ENCODE measurements at regions not wholly inside any gene's neighbourhood (a gene's known extent, or its start where the extent isn't known, plus 50 kb on each side); places are given as distances from the start of the nearest gene placed in this dataset.

GRCh38 chrX:151796576-151796975, 62.0 kb downstream of the CNGA2 start:
- DNase-seq: no peak

GRCh38 chrX:151801980-151802379, 67.4 kb downstream of the CNGA2 start:
- no peak for DNase-seq

GRCh38 chrX:151806967-151807540, 72.5 kb downstream of the CNGA2 start:
- no peak for DNase-seq

- no peak for DNase-seq
Observed at GRCh38 chrX:151812661-151813060, 78.1 kb downstream of the CNGA2 start.

- no peak for DNase-seq
Observed at GRCh38 chrX:151814767-151815166, 80.2 kb downstream of the CNGA2 start.

- no peak for DNase-seq
Observed at GRCh38 chrX:151815398-151815797, 80.9 kb downstream of the CNGA2 start.

- no peak for DNase-seq
Observed at GRCh38 chrX:151816934-151817333, 82.4 kb downstream of the CNGA2 start.

GRCh38 chrX:151818828-151819227, 84.3 kb downstream of the CNGA2 start:
- DNase-seq: no peak

GRCh38 chrX:151821226-151821625, 86.7 kb downstream of the CNGA2 start:
- DNase-seq: no peak

- no peak for DNase-seq
Observed at GRCh38 chrX:151825007-151825406, 87.7 kb upstream of the MAGEA4 start.

- no peak for DNase-seq
Observed at GRCh38 chrX:151825925-151826485, 86.7 kb upstream of the MAGEA4 start.

- DNase-seq: no peak
Observed at GRCh38 chrX:151828439-151829080, 84.1 kb upstream of the MAGEA4 start.

- peak; percentile 37 for DNase-seq
Observed at GRCh38 chrX:151830911-151831310, 81.8 kb upstream of the MAGEA4 start.

GRCh38 chrX:151852294-151852693, 60.4 kb upstream of the MAGEA4 start:
- DNase-seq: no peak

GRCh38 chrX:151854726-151855495, 57.8 kb upstream of the MAGEA4 start:
- no peak for DNase-seq

- no peak for DNase-seq
Observed at GRCh38 chrX:151859481-151859880, 53.2 kb upstream of the MAGEA4 start.

GRCh38 chrX:151860827-151861226, 51.9 kb upstream of the MAGEA4 start:
- DNase-seq: no peak

Measured in NCI-H2227 treated with DMSO at 0.1 percent for 48 hours (cell line).